H1 (cell line): ENCODE measurements at regions not wholly inside any gene's neighbourhood (a gene's known extent, or its start where the extent isn't known, plus 50 kb on each side); places are given as distances from the start of the nearest gene placed in this dataset.

Experiments used
- CTCF ChIA-PET: fragments of 300-600 bp; sonication (Branson Sonifier 250); formaldehyde crosslinking; loops from one replicate; lab custom pipeline; 2021; ENCODE audit not compliant: partially characterized antibody; lab: Charles Lee
- POLR2A ChIA-PET: fragments of 300-600 bp; sonication (Branson Sonifier 250); formaldehyde crosslinking; loops from one replicate; lab custom pipeline; 2021; ENCODE audit warnings: inconsistent platforms; ENCODE audit not compliant: partially characterized antibody; lab: Charles Lee
- DNase-seq, 2 experiments: peaks; one replicate each; pipeline versions ENCODE4 v3.0.0 to v3.0.0-alpha.2; 2010 to 2022; ENCODE audit warnings: low spot score in 2 of 2, low read depth in 1 of 2, mixed read lengths in 1 of 2
- FAIRE-seq: peaks from 2 replicates; lab custom pipeline; 2011; peaks lifted over from hg19 to GRCh38; lab: Jason Lieb, UNC
- H2AFZ ChIP-seq: 2 replicates; pipeline ENCODE4 v1.8.1; 2012; ENCODE audit warnings: low read length, inconsistent platforms
- H2AK5ac ChIP-seq: 2 replicates; pipeline ENCODE4 v1.6.1; 2013; ENCODE audit warnings: low read depth, low read length
- H2BK120ac ChIP-seq: replicated peaks from 2 replicates; pipeline ENCODE3; 2013; ENCODE audit warnings: low read depth, low read length, inconsistent platforms
- H2BK12ac ChIP-seq: 2 replicates; pipeline ENCODE4 v1.6.1; 2013; ENCODE audit warnings: low read depth, low read length
- H2BK15ac ChIP-seq: 2 replicates; pipeline ENCODE4 v1.6.1; 2013; ENCODE audit warnings: low read length
- H2BK20ac ChIP-seq: 2 replicates; pipeline ENCODE4 v1.6.1; 2013; ENCODE audit warnings: low read length
- H2BK5ac ChIP-seq: 2 replicates; pipeline ENCODE4 v1.6.1; 2013; ENCODE audit warnings: low read depth, low read length
- H3K14ac ChIP-seq: 2 replicates; pipeline ENCODE4 v1.6.1; 2013; ENCODE audit warnings: inconsistent platforms; ENCODE audit not compliant: insufficient read length
- H3K18ac ChIP-seq: 2 replicates; pipeline ENCODE4 v1.6.1; 2013; ENCODE audit warnings: low read length; ENCODE audit errors: extremely low read depth
- H3K23ac ChIP-seq: 2 replicates; pipeline ENCODE4 v1.6.1; 2013; ENCODE audit warnings: inconsistent platforms; ENCODE audit not compliant: insufficient read length
- H3K23me2 ChIP-seq: 2 replicates; pipeline ENCODE4 v1.6.1; 2013; ENCODE audit warnings: low read depth, low read length
- H3K27ac ChIP-seq: 2 replicates; pipeline ENCODE4 v1.6.1; 2011; ENCODE audit warnings: low read depth, low read length, inconsistent platforms
- H3K27me3 ChIP-seq, 4 experiments: replicated peaks in 1 of 4; 1 replicate in 1 of 4; 2 replicates in 3 of 4; pipeline versions ENCODE4 v1.6.1 to v1.8.1; 2011 to 2013; ENCODE audit warnings: low read length in 3 of 4, mild to moderate bottlenecking in 3 of 4, inconsistent platforms in 2 of 4, mixed read lengths in 2 of 4, moderate library complexity in 1 of 4; ENCODE audit not compliant: control insufficient read depth in 3 of 4, insufficient read depth in 3 of 4; ENCODE audit errors: extremely low read depth in 1 of 4
- H3K36me3 ChIP-seq, 4 experiments: 2 replicates each; pipeline versions ENCODE4 v1.6.1 to v1.8.1; 2011 to 2013; ENCODE audit warnings: mild to moderate bottlenecking in 4 of 4, low read length in 3 of 4, moderate library complexity in 2 of 4, control low read depth in 1 of 4, inconsistent platforms in 1 of 4; ENCODE audit not compliant: insufficient read depth in 4 of 4, control insufficient read depth in 2 of 4
- H3K4ac ChIP-seq: replicated peaks from 2 replicates; pipeline ENCODE3; 2013; ENCODE audit warnings: low read length, low read depth, mixed read lengths, inconsistent platforms; ENCODE audit not compliant: insufficient read length
- H3K4me1 ChIP-seq, 4 experiments: replicated peaks in 1 of 4; 1 replicate in 1 of 4; 2 replicates in 3 of 4; pipeline versions ENCODE4 v1.6.1 to v1.8.1; 2011 to 2013; ENCODE audit warnings: low read length in 3 of 4, inconsistent platforms in 2 of 4, mixed read lengths in 1 of 4; ENCODE audit not compliant: insufficient read depth in 4 of 4, control insufficient read depth in 3 of 4
- H3K4me2 ChIP-seq, 2 experiments: 2 replicates each; pipeline versions ENCODE4 v1.6.1 to v1.8.1; 2011 to 2013; ENCODE audit warnings: low read depth in 2 of 2, low read length in 2 of 2, control low read depth in 1 of 2, inconsistent platforms in 1 of 2, mild to moderate bottlenecking in 1 of 2; ENCODE audit not compliant: insufficient read depth in 1 of 2
- H3K4me3 ChIP-seq, 4 experiments: fragments of 200-600, 300-600 bp in 1 of 4; sonication (generic), shearing (Covaris generic), sonication (Bioruptor Twin) in 1 of 4; 2 replicates each; pipeline versions ENCODE4 v1.5.1 to v1.8.1; 2011 to 2016; ENCODE audit warnings: low read length in 4 of 4, low read depth in 3 of 4, control low read depth in 2 of 4, inconsistent platforms in 2 of 4, mild to moderate bottlenecking in 2 of 4, mixed read lengths in 1 of 4, moderate library complexity in 1 of 4; ENCODE audit not compliant: insufficient read depth in 2 of 4; ENCODE audit errors: extremely low read depth in 1 of 4
- H3K56ac ChIP-seq: replicated peaks from 2 replicates; pipeline ENCODE3; 2013; ENCODE audit warnings: low read depth, mild to moderate bottlenecking, mixed read lengths, low read length, inconsistent platforms; ENCODE audit not compliant: insufficient read length
- H3K79me1 ChIP-seq: 2 replicates; pipeline ENCODE4 v1.6.1; 2013; ENCODE audit warnings: low read depth, low read length, control low read depth
- H3K79me2 ChIP-seq, 2 experiments: 2 replicates each; pipeline versions ENCODE4 v1.6.1 to v1.8.1; 2012 to 2013; ENCODE audit warnings: low read length in 2 of 2, mild to moderate bottlenecking in 2 of 2, inconsistent platforms in 1 of 2; ENCODE audit not compliant: insufficient read depth in 2 of 2, control insufficient read depth in 1 of 2
- H3K9ac ChIP-seq, 4 experiments: replicated peaks in 1 of 4; 1 replicate in 1 of 4; 2 replicates in 3 of 4; pipeline versions ENCODE4 v1.6.1 to v1.8.1; 2011 to 2013; ENCODE audit warnings: low read depth in 3 of 4, low read length in 3 of 4, control low read depth in 2 of 4, mild to moderate bottlenecking in 2 of 4, moderate library complexity in 2 of 4, inconsistent platforms in 1 of 4; ENCODE audit errors: extremely low read depth in 1 of 4
- H3K9me3 ChIP-seq, 2 experiments: 2 replicates each; pipeline versions ENCODE4 v1.6.1 to v1.8.1; 2012 to 2013; ENCODE audit warnings: mild to moderate bottlenecking in 2 of 2, moderate library complexity in 2 of 2, control low read depth in 1 of 2, inconsistent platforms in 1 of 2, low read depth in 1 of 2, low read length in 1 of 2, mixed read lengths in 1 of 2; ENCODE audit not compliant: insufficient read depth in 2 of 2
- H4K20me1 ChIP-seq, 2 experiments: replicated peaks in 1 of 2; 2 replicates each; pipeline versions ENCODE3 to v1.8.1; 2011 to 2013; ENCODE audit warnings: inconsistent platforms in 2 of 2, low read length in 2 of 2, mild to moderate bottlenecking in 1 of 2; ENCODE audit not compliant: insufficient read depth in 2 of 2, control insufficient read depth in 1 of 2
- H4K5ac ChIP-seq: 2 replicates; pipeline ENCODE4 v1.6.1; 2013; ENCODE audit warnings: low read length, low read depth, mixed read lengths, inconsistent platforms; ENCODE audit not compliant: insufficient read length
- H4K8ac ChIP-seq: 2 replicates; pipeline ENCODE4 v1.8.0; 2013; ENCODE audit warnings: mild to moderate bottlenecking, moderate library complexity, low read length, inconsistent platforms; ENCODE audit not compliant: insufficient read depth; ENCODE audit errors: extremely low read depth
- H4K91ac ChIP-seq: replicated peaks from 2 replicates; pipeline ENCODE3; 2013; ENCODE audit warnings: low read length, mixed read lengths, inconsistent platforms; ENCODE audit not compliant: insufficient read length
- CBX8 ChIP-seq: fragments of 300-800, 300-1000 bp; sonication (generic); IDR thresholded peaks from 2 replicates; pipeline ENCODE4 v1.7.1; 2016; ENCODE audit warnings: low read depth, low read length, borderline replicate concordance
- FOSL1 ChIP-seq: IDR thresholded peaks from 2 replicates; pipeline ENCODE4 v1.6.1; 2011; ENCODE audit warnings: mild to moderate bottlenecking, low read depth, low read length, moderate library complexity; ENCODE audit not compliant: insufficient read depth
- MAFK ChIP-seq: IDR thresholded peaks from 2 replicates; pipeline ENCODE4 v1.6.1; 2012; ENCODE audit warnings: low read depth, mild to moderate bottlenecking, improper control_type of control experiment, low read length
- PHF8 ChIP-seq: fragments of 200-600 bp; sonication (generic); conservative IDR thresholded peaks from 2 replicates; pipeline ENCODE4 v1.7.1; 2012; ENCODE audit warnings: low read depth, mild to moderate bottlenecking, inconsistent platforms, low read length, moderate library complexity
- WGBS, 2 experiments: shearing (Covaris generic) in 1 of 2; methylation state at CpG; one replicate each; pipeline versions ENCODE4 v1.1.6 to v1.1.7; 2013 to 2015; ENCODE audit warnings: low lambda C conversion rate in 2 of 2, mixed read lengths in 2 of 2, inconsistent platforms in 1 of 2, low coverage in 1 of 2, missing lambda C conversion rate in 1 of 2; ENCODE audit not compliant: insufficient replicate concordance in 2 of 2, insufficient coverage in 1 of 2, insufficient read length in 1 of 2; ENCODE audit errors: extremely low coverage in 1 of 2, missing lambda C conversion rate in 1 of 2; 5-methylcytosine and 5-hydroxymethylcytosine counted together
- TF ChIP-seq, protein P1 (sequence below): IDR thresholded peaks from 2 replicates; pipeline ENCODE4 v1.6.1; 2012; ENCODE audit warnings: low read length, inconsistent platforms

DNA sequence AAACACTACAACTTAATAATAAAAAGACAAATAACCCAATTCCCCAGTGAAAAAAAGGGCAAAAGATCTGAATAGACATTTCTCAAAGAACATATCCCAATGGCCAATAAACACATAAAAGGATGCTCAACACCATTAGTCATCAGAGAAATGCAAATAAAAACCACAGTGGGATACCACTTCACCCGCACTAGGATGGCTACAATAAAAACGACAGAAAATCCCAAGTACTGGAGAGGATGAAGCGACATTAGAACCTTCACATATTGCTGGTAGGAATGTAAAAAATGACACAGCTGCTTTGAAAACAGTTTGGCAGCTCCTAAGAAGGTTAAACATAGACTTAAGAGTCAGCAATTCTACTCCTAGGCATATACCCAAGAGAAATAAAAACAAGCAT lies 140.6 kb upstream of the ARX start:
- H3K18ac ChIP-seq, result no peak overlapping the region
- H3K79me1 ChIP-seq, result no peaks in the 10 kb centered on the region
- H2BK15ac ChIP-seq, result no peak overlapping the region
- H3K14ac ChIP-seq, result no peak overlapping the region
- no peak overlapping the region for H4K5ac ChIP-seq
- H2AK5ac ChIP-seq, result no peak overlapping the region
- no peak for TF ChIP-seq MAFK
- TF ChIP-seq, protein P1, sequence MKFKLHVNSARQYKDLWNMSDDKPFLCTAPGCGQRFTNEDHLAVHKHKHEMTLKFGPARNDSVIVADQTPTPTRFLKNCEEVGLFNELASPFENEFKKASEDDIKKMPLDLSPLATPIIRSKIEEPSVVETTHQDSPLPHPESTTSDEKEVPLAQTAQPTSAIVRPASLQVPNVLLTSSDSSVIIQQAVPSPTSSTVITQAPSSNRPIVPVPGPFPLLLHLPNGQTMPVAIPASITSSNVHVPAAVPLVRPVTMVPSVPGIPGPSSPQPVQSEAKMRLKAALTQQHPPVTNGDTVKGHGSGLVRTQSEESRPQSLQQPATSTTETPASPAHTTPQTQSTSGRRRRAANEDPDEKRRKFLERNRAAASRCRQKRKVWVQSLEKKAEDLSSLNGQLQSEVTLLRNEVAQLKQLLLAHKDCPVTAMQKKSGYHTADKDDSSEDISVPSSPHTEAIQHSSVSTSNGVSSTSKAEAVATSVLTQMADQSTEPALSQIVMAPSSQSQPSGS, result no peak
- TF ChIP-seq FOSL1, result no peak
- TF ChIP-seq CBX8, result no peak
- no peak for TF ChIP-seq PHF8
- H2BK20ac ChIP-seq, result no peak overlapping the region
- no peak overlapping the region for H3K23ac ChIP-seq
- peak; percentile 19 for FAIRE-seq
- no peak overlapping the region for H3K9ac ChIP-seq
- POLR2A ChIA-PET, result no interaction called here
- H3K4ac ChIP-seq, result no peak overlapping the region
- no peak overlapping the region for H4K8ac ChIP-seq
- H2BK12ac ChIP-seq, result no peak overlapping the region
- no peaks in the 10 kb centered on the region for H3K27me3 ChIP-seq
- H4K91ac ChIP-seq, result no peak overlapping the region
- H3K4me3 ChIP-seq, result no peak overlapping the region
- no peak overlapping the region for H3K56ac ChIP-seq
- H3K79me2 ChIP-seq, result no peaks in the 10 kb centered on the region
- H2BK5ac ChIP-seq, result no peak overlapping the region
- H4K20me1 ChIP-seq, result no peaks in the 10 kb centered on the region
- H2BK120ac ChIP-seq, result no peak overlapping the region
- no peak overlapping the region for H3K27ac ChIP-seq
- no peak for DNase-seq
- no peaks in the 10 kb centered on the region for H3K9me3 ChIP-seq
- H3K4me2 ChIP-seq, result no peak overlapping the region
- CTCF ChIA-PET, result no interaction called here
- WGBS, 2 experiments, result 54% methylated on average over 3 of the region's 3 CpGs; no CpG with 5 or more reads in 1 of the 2 experiments
- H3K23me2 ChIP-seq, result no peaks in the 10 kb centered on the region
- H2AFZ ChIP-seq, result no peak overlapping the region
- H3K4me1 ChIP-seq, result no peaks in the 10 kb centered on the region
- no peaks in the 10 kb centered on the region for H3K36me3 ChIP-seq
